NOMO-1 treated with dmso at 0.1 percent for 144 hours (cell line): ENCODE measurements at regions not wholly inside any gene's neighbourhood (a gene's known extent, or its start where the extent isn't known, plus 50 kb on each side); places are given as distances from the start of the nearest gene placed in this dataset.
"Not testable (repeated sequence)": the region's sequence is repeated elsewhere in the genome, so short reads cannot be mapped to it uniquely, and the experiment has no call there.

ENCODE experiments used
- DNase-seq: peaks from one replicate; lab custom pipeline; 2025; ENCODE audit not compliant: unreplicated experiment; lab: John Stamatoyannopoulos, UW

- DNase-seq = no peak
These were observed 101.7 kb upstream of the CLEC14A start for GRCh38 chr14:38357557-38357956.

- DNase-seq = not testable (repeated sequence)
These were observed 99.6 kb upstream of the CLEC14A start for GRCh38 chr14:38355473-38355872.

GRCh38 chr14:38350102-38350501 lies 94.2 kb upstream of the CLEC14A start:
- no peak for DNase-seq

GRCh38 chr14:38342803-38343202 lies 86.9 kb upstream of the CLEC14A start:
- no peak for DNase-seq

- DNase-seq = no peak
These were observed 83.8 kb upstream of the CLEC14A start for GRCh38 chr14:38339696-38340095.

- DNase-seq = no peak
These were observed 80.4 kb upstream of the CLEC14A start for GRCh38 chr14:38336298-38336697.

- no peak for DNase-seq
These were observed 74.4 kb upstream of the CLEC14A start for GRCh38 chr14:38330275-38330674.

- DNase-seq = no peak
These were observed 73.4 kb upstream of the CLEC14A start for GRCh38 chr14:38329246-38329645.

- DNase-seq = no peak
These were observed 61.0 kb upstream of the CLEC14A start for GRCh38 chr14:38316922-38317321.

- DNase-seq = no peak
These were observed 55.8 kb upstream of the CLEC14A start for GRCh38 chr14:38311655-38312054.

- no peak for DNase-seq
These were observed 54.6 kb upstream of the CLEC14A start for GRCh38 chr14:38310420-38310995.

GRCh38 chr14:38309522-38310277 lies 53.8 kb upstream of the CLEC14A start:
- DNase-seq = no peak
